VCaP (cell line): ENCODE measurements at regions not wholly inside any gene's neighbourhood (a gene's known extent, or its start where the extent isn't known, plus 50 kb on each side); places are given as distances from the start of the nearest gene placed in this dataset.
A peak's percentile ranks its signal among the peaks of the same experiment; 100 is the strongest.

ENCODE experiments used
- H3K27ac ChIP-seq: fragments of 450-650 bp; 2 replicates; pipeline ENCODE4 v1.5.1; 2017
- TF ChIP-seq, protein P1 (sequence below): fragments of 450-650 bp; conservative IDR thresholded peaks from 2 replicates; pipeline ENCODE4 v1.5.1; 2017; ENCODE audit warnings: mild to moderate bottlenecking, moderate library complexity

DNA sequence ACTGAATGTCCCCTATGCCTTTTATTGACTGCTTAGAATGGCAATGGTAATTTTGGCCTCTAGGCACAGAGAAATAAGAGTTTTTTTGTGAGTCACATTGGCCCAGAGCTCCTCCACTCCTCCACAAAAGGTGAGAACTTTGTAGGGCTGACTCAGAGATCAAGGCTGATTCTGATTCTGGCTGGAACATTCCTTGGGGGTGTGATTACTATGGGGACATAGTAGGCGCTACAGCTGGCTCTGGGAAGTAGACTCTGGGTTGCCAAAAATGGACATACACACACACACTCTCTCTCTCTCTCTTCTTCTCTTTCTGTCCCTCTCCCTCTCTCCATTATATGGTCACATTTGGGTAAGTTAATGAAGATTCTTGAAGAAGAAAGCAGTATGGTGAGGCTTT, 174.6 kb upstream of the DDHD1 start:
- TF ChIP-seq, protein P1, sequence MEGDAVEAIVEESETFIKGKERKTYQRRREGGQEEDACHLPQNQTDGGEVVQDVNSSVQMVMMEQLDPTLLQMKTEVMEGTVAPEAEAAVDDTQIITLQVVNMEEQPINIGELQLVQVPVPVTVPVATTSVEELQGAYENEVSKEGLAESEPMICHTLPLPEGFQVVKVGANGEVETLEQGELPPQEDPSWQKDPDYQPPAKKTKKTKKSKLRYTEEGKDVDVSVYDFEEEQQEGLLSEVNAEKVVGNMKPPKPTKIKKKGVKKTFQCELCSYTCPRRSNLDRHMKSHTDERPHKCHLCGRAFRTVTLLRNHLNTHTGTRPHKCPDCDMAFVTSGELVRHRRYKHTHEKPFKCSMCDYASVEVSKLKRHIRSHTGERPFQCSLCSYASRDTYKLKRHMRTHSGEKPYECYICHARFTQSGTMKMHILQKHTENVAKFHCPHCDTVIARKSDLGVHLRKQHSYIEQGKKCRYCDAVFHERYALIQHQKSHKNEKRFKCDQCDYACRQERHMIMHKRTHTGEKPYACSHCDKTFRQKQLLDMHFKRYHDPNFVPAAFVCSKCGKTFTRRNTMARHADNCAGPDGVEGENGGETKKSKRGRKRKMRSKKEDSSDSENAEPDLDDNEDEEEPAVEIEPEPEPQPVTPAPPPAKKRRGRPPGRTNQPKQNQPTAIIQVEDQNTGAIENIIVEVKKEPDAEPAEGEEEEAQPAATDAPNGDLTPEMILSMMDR: no peak
- H3K27ac ChIP-seq: no peak overlapping the region

DNA sequence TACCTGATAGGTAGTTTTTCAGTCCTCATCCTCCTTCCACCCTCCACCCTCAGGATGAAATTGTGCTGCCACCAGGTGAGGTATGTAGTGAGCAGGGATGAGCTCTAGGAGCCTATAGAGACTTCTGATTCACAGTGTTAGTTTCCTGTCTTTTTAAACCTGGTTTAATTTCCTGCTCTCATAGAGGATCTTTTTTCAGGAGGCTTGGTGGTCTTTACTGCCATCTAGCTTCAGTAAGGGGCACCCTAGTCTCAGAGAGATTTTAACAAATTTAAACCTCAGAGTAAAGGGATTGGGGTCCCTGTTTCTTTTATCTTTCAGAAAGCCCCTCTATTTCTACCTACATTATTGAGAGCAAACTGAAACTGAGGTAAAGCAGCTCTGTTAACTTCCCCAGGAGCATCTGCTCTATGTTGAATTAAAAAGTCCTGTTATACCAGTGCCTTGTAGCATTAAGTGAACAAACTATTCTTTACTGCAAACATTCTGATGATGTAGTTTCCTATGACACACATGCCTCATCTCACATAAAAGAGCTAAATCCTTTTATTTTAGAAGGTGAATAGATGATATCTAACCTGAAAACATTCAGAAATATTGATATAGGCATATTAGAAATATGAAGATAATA, 172.2 kb upstream of the DDHD1 start:
- TF ChIP-seq, protein P1: 0 out of 2 replicates have a peak, but pooled peaks have one; percentile 18
- no peak overlapping the region for H3K27ac ChIP-seq

DNA sequence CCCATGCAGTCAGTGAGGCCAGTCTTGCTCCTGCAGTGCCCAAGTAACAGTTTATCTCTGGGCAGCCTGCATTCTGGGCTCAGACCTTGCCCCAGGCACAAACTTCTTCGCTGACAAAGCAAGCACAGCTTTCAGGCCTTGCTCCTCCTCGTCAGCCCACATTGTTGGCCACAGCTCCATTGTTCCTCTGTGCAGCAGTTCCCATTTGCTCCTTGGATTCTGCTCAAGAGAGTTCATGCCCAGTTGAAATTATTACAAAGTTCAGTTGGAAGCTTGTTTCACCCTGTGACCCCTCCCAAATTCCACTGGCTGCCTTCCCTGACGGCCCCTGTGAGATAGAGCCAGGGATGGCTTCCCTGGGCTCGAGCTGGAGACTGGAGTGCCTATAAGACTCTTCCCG, 163.4 kb upstream of the DDHD1 start:
- TF ChIP-seq, protein P1: no peak
- H3K27ac ChIP-seq: no peak overlapping the region

DNA sequence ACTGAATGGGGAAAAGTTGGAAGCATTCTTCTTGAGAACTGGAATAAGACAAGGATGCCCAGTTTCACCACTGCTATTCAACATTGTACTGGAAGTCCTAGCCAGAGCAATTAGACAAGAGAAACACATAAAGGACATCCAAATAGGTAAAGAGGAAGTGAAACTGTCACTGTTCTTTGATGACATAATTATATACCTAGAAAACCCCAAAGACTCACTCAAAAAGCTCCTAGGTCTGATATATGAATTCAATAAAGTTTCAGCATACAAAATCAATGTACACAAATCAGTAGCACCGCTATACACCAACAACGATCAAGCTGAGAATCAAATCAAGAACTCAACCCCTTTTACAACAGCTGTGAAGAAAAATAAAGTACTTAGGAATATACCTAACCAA, 157.3 kb upstream of the DDHD1 start:
- H3K27ac ChIP-seq: no peak overlapping the region
- TF ChIP-seq, protein P1: no peak

DNA sequence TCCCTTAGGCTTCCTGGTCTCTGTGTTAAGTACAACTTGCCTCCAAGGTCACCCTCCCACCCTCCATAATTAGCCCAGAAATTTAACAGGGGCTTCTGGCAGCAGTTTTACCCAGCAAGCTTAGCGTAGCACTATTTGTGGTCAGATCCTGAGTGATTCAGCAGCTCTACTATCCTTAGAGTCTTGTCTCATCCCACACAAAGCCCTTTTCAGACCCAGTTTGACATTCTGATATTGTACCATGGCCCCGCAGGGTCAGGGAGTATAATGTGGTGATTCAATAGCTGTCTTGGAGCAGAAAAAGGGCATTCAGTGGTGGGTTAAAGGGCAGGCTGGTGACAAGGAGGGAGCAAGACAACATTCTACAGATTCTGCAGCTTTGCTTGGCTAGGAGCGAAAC, 153.8 kb upstream of the DDHD1 start:
- no peak overlapping the region; the same call in 1 of the 2 replicates for H3K27ac ChIP-seq
- TF ChIP-seq, protein P1: no peak

DNA sequence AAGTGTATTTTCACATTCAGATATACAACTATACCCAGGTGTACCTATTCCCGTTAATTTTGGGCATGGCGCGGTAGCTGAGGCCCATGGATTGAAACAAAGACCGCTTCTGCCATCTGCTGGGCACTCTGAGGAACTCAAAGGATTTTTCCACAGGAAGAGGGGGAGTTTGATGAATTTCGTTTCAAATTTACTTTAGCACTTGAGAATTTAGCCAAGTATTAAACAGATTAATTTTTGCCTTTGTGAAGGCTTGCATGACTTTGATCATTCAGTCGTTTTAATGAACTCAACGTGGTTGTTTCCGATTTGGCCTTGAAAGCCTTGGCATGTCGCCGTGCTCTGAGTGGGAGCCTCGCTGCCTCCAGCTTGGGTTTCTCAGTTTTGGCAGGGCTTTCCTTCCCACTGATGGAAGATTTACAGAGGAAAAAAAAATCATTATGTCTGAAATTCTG, 153.2 kb upstream of the DDHD1 start:
- peak overlapping the region; percentile 34; the same call in 1 of the 2 replicates for H3K27ac ChIP-seq
- TF ChIP-seq, protein P1: peak; percentile 85

DNA sequence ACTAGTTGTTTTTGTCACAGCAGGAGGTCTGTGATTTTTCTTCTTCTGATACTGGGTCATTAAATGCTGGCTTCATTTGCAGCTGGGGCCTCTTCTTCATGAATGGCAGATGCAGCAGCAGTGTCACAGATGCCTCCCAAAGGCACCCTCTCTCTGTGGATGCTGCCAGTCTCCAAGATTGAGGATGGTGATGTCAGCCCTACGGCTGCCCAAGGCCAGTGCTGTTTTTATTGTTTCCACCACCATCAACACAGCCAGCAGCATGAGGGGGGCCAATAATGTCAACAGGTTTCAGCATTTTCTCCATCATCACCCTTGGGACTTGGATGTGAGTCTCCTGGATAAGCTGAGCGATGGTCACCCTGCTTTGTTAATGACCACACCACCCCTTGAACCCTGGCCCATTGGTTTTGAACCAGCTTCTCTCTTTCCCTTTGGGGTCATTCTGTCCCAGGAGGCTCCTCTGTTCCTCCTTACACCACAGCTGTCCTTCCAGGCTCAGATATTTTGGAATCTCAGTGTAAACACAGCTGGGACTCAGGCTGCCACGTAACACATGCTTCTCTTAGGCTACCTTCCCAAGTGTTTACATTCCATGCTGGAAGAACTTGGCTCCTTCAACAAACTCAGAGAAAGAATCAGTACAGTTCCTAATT, 151.7 kb upstream of the DDHD1 start:
- TF ChIP-seq, protein P1: no peak
- H3K27ac ChIP-seq: no peak overlapping the region
